Fibroblast of villous mesenchyme (primary cell): ENCODE measurements at regions not wholly inside any gene's neighbourhood (a gene's known extent, or its start where the extent isn't known, plus 50 kb on each side); places are given as distances from the start of the nearest gene placed in this dataset.
A peak's percentile ranks its signal among the peaks of the same experiment; 100 is the strongest.

ENCODE experiments used
- DNase-seq: peaks from one replicate; pipeline ENCODE4 v3.0.0-alpha.2; 2010; ENCODE audit warnings: low read depth
- H3K4me3 ChIP-seq: 2 replicates; pipeline ENCODE4 v1.5.1; 2011; ENCODE audit warnings: low read depth, mild to moderate bottlenecking, low read length
- TF ChIP-seq, protein P1 (sequence below): IDR thresholded peaks from 2 replicates; pipeline ENCODE4 v1.5.1; 2012; ENCODE audit warnings: low read depth, mild to moderate bottlenecking, low read length; ENCODE audit not compliant: insufficient read depth

DNA sequence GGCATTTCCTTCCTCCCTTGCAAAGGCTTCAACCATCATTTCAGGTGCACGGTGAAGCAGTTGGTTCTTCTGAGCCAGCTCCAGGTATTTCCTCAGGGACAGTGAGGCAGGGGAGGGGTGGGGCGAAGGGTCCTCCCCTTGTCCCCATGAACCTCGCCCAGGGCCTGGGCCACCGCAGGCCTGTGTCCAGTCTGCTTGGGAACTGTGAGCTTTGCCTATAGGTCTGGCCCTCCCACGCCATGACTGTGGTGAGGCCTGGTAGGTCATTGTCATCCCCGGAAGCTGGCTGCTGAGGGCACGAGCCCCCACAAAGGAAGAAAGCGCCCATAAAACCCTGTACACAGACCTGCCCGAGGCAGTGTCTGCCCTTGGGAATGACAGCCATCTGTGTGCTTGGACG lies 134.3 kb downstream of the ACKR3 start:
- TF ChIP-seq, protein P1, sequence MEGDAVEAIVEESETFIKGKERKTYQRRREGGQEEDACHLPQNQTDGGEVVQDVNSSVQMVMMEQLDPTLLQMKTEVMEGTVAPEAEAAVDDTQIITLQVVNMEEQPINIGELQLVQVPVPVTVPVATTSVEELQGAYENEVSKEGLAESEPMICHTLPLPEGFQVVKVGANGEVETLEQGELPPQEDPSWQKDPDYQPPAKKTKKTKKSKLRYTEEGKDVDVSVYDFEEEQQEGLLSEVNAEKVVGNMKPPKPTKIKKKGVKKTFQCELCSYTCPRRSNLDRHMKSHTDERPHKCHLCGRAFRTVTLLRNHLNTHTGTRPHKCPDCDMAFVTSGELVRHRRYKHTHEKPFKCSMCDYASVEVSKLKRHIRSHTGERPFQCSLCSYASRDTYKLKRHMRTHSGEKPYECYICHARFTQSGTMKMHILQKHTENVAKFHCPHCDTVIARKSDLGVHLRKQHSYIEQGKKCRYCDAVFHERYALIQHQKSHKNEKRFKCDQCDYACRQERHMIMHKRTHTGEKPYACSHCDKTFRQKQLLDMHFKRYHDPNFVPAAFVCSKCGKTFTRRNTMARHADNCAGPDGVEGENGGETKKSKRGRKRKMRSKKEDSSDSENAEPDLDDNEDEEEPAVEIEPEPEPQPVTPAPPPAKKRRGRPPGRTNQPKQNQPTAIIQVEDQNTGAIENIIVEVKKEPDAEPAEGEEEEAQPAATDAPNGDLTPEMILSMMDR = no peak
- no peak overlapping the region for H3K4me3 ChIP-seq
- DNase-seq = no peak

DNA sequence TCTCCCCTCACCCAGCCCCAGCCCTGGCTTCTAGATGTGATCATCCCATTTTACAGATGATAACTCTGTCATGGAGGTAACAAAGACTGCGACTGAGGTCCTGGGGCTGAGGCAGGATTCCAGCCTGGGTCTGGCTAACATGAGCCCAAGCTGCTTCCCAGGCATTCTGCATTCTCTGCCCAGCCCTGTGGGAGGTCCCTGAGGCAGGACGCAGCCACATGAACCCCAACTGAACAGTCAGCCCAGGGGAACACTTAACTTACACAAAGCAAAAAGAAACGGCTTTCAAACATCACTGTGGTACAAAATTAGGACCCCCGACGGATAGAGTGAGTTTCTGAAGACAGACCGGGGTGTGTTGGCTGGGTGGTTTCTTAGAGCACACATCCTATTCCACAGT lies 135.3 kb downstream of the ACKR3 start:
- no peak for DNase-seq
- TF ChIP-seq, protein P1 = no peak

DNA sequence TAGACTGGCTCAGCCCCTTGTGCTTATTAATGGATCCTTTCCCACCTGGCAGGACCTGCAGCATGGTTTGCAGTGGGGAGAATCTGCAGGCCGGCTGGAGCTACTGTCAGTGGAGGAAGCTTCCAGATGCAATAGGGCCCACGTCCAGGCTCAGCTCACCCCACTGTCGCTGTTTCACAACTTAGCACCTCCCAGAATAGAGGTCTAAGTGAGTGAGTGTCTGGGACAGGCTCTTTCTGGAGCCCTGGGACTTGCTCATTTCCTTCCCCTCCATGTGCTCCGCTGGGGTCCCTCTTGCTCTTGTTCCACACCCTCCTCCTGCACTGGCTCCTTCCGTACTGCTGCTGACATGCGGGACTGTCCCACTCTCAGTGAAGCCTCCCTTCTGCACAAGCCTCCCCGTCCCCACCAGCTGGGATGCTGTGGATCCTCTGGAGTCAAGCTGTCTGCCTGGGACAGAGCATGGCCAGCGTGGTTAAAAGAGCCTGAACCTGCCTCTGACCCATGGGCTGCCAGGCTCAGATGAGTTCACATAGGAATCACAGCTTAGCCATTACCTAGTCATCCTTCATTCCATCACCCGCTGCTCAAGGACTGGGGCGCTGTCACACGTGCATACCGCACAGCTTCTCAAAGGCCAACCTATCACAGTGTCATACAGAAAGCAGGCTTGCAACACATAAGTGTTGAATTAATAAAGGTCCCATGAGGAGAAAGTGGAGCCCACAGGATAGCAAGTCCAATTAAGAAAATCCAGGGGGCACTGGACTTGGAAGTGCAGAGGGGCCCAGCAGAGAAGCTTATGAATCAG lies 135.9 kb downstream of the ACKR3 start:
- TF ChIP-seq, protein P1 = no peak
- no peak for DNase-seq
- no peak overlapping the region for H3K4me3 ChIP-seq

More for the DNA sequence above, 135.3 kb downstream of the ACKR3 start:
- no peak overlapping the region for H3K4me3 ChIP-seq

DNA sequence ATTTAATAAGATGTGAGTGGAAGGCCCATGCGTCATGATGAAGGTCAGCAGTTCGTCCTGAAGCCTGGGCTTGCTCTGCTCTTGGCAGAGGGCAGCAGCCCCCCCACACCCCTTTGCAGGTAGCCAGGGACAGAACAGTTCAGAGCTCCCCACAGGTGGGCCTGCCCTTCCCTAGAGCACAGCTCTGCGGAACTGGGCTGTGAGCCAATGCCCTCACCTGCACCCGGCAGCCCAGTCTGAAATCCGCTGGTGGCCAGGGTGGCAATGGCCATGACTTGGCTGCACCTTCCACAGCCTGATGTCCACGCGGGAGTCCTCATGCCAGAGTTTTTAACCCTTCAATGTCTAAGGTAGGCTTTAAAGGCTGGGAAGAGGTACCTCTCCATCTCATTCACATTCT lies 136.7 kb downstream of the ACKR3 start:
- TF ChIP-seq, protein P1 = no peak
- no peak for DNase-seq
- no peak overlapping the region for H3K4me3 ChIP-seq

DNA sequence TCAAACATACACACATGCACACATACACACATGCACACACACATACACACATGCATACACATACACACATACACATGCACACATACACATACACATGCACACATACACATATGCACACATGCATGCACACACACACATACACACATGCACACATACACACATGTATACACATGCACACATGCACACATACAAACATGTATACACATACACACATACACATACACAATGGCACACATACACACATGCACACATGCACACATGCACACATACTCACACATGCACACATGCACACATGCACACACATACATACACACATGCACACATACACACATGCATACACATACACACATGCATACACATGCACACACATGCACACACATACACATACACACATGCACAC lies 137.2 kb downstream of the ACKR3 start:
- no peak for DNase-seq
- no peak overlapping the region for H3K4me3 ChIP-seq
- TF ChIP-seq, protein P1 = no peak

DNA sequence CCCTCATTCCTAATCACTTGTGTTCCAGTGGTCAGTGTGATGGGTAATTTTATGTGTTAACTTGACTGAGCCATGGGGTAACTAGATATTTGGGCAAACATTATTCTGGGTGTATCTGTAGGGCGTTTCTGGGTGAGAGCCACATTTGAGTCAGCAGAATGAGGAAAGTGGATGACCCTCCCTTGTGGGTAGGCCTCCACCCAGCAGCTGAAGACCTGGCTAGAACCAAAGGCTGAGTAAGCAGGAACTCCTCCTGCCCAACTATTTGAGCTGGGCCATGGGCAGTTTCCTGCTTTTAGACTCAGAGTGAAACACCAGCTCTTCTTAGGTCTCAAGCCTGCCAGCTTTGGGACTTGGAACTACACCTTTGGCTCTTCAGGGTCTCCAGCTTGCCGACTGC lies 141.8 kb downstream of the ACKR3 start:
- DNase-seq = no peak
- no peak overlapping the region for H3K4me3 ChIP-seq
- TF ChIP-seq, protein P1 = no peak

DNA sequence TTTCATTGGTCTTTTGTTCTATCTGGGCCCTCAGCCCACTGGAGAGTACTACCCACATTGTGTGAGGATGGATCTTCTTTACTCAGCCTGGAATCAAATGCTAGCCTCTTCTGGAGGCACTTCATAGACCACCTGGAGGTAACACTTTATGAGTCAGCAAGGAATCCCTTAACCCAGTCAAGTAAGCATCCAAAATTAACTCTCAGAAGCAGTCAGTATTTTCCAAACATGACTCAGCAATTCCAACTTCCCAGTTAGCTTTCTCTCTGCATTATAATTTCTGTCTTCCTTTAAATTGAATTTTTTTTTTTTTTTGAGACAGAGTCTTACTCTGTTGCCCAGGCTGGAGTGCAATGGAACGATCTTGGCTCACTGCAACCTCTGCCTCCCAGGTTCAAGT lies 142.7 kb downstream of the ACKR3 start:
- peak; percentile 11 for DNase-seq
- H3K4me3 ChIP-seq = no peak overlapping the region
- TF ChIP-seq, protein P1 = no peak
